ENCODE measurements at regions not wholly inside any gene's neighbourhood (a gene's known extent, or its start where the extent isn't known, plus 50 kb on each side); places are given as distances from the start of the nearest gene placed in this dataset.
A peak's percentile ranks its signal among the peaks of the same experiment; 100 is the strongest.

- DNase-seq (ENCODE audit: low read depth): no peak
- no peak overlapping the region for H3K4me3 ChIP-seq (ENCODE audit: low read depth, low read length)
- TF ChIP-seq CTCF (IDR thresholded peaks at IDR 0.05; ENCODE audit: insufficient read depth, low read length): no peak
Measured at GRCh38 chr7:81629702-81630101, 140.1 kb downstream of the HGF start.

- no peak for DNase-seq (ENCODE audit: low read depth)
- H3K4me3 ChIP-seq (ENCODE audit: low read depth, low read length): no peak overlapping the region
- TF ChIP-seq CTCF (IDR thresholded peaks at IDR 0.05; ENCODE audit: insufficient read depth, low read length): no peak
Measured at GRCh38 chr7:81628951-81629350, 140.9 kb downstream of the HGF start.

- peak; percentile 65 for DNase-seq (ENCODE audit: low read depth)
- H3K4me3 ChIP-seq (ENCODE audit: low read depth, low read length): no peak overlapping the region
- no peak for TF ChIP-seq CTCF (IDR thresholded peaks at IDR 0.05; ENCODE audit: insufficient read depth, low read length)
Measured at GRCh38 chr7:81627536-81628287, 142.1 kb downstream of the HGF start.

- no peak for TF ChIP-seq CTCF (IDR thresholded peaks at IDR 0.05; ENCODE audit: insufficient read depth, low read length)
- DNase-seq (ENCODE audit: low read depth): peak; percentile 74
- no peak overlapping the region for H3K4me3 ChIP-seq (ENCODE audit: low read depth, low read length)
Measured at GRCh38 chr7:81626008-81626407, 143.8 kb downstream of the HGF start.

- TF ChIP-seq CTCF (IDR thresholded peaks at IDR 0.05; ENCODE audit: insufficient read depth, low read length): no peak
- DNase-seq (ENCODE audit: low read depth): peak; percentile 65
Measured at GRCh38 chr7:81624650-81625631, 144.9 kb downstream of the HGF start.

GRCh38 chr7:81624021-81624592, 145.7 kb downstream of the HGF start:
- TF ChIP-seq CTCF (IDR thresholded peaks at IDR 0.05; ENCODE audit: insufficient read depth, low read length): no peak
- no peak for DNase-seq (ENCODE audit: low read depth)
- no peak overlapping the region for H3K4me3 ChIP-seq (ENCODE audit: low read depth, low read length)

More at GRCh38 chr7:81624650-81625631, 144.9 kb downstream of the HGF start:
- H3K4me3 ChIP-seq (ENCODE audit: low read depth, low read length): no peak overlapping the region
